ENCODE measurements at regions not wholly inside any gene's neighbourhood (a gene's known extent, or its start where the extent isn't known, plus 50 kb on each side); places are given as distances from the start of the nearest gene placed in this dataset.

DNA sequence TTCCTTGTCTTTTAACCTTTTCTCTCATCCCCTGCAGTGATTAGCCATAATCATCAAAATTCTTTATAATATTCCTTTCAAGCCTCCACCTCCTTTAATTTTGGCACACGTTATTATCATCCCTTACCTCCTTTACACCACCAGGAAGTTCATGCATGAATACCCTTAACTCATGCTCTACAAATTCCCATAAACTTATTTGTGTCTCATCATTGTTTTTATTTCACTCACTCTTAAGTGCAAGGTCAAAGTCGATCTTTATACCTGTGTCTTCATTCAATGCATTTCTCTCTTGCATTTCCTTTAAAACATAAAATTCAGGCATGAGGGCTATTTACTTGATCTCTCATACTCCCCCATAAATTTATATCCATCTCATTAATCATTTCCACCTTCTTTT is 1064.6 kb upstream of the CADM2 start:
- no peak for DNase-seq (ENCODE audit: low read depth in 2 of 2)

DNA sequence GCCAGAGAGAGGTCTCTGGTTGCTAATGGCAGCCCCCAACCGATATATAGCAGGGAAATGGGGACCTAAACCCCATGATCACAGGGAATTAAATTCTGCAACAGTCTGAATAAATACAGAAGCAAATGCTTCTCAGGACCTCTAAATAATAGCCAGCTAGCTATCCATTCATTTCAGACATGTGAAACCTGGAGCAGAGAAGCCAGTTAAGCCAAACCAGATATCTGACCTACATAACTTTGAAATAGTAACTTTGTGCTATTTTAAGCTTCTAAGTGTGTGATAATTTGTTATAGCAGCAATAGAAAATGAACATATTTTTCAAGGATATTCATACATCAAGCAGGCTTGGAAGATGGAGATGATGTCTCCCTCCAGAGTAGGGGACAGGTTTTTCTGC is 1062.9 kb upstream of the CADM2 start:
- no peak for DNase-seq (ENCODE audit: low read depth in 2 of 2)

DNA sequence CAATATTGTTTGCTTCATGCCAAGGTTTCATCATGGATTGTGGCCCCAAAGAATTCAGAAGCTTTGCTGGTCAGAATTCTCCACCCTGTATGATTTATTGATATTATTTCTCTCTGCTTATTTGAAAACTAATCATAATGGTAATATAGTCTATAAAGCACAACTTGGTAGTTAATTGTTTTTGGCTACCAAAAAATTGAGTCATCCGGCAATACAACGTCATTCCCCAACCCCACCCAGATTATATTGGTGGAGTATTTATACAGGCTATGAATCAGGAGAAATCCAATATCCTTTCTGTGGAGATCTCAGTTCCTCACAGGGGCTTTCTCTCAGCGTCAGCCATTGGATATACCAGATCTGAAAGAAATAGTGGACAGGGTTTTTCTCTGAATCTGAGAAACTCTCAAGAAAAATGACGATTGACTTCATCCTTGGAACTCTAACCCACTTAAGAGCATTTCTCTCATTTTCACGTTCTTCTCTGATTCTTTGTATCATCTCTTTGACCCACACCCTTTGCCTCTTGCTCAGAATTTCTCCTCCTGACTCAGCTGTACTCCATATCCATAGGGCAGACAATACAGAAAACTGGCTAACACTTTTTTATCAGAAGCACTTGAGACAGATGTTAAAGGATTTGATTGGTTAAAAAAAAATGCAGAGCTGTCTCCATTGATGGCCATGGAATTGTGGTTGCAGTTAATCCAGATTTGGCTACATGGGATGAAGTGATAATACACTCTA is 1055.8 kb upstream of the CADM2 start:
- no peak for DNase-seq (ENCODE audit: low read depth in 2 of 2)

DNA sequence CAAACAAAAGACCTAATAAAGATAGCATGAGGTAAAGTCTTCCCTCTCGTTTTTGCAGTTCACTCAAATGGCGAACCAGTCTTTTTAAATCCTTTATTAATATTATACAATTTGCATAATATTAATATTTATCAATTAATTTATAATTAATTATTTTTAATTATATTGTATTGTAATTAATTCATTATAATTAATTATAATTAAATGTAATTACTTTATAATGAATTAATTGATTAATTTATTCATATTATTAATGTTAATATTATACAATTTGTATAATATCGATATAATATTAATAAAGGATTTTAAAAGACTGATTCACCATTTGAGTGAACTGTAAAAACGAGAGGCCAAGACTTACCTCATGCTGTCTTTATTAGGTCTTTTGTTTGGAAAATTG is 1045.4 kb upstream of the CADM2 start:
- no peak for DNase-seq (ENCODE audit: low read depth in 2 of 2)

DNA sequence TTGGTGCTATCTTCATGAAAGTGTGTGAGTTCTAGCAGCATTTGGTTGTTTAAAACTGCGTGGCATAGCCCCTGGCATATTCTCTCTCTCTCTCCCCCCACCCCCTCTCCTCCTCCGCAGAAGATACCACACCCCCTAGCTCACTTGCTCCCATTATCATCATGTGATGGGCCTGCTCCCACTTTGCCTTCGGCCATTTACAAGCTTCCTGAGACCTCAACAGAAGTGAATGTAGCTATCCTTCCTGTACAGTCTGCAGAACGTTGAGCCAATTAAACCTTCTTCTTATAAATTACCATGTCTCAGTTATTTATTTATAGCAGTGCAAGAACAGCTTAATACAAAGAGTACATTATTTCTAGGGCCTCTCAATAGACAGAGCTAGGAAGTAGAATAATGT is 1032.5 kb upstream of the CADM2 start:
- DNase-seq (ENCODE audit: low read depth in 2 of 2) = no peak

- DNase-seq (ENCODE audit: low read depth in 2 of 2) = peak in 1 of 2 donors; percentile 19
These were observed 1030.4 kb upstream of the CADM2 start for GRCh38 chr3:83928391-83928790.

- DNase-seq (ENCODE audit: low read depth in 2 of 2) = peak in 1 of 2 donors; percentile 11
These were observed 1029.9 kb upstream of the CADM2 start for GRCh38 chr3:83928903-83929302.

DNA sequence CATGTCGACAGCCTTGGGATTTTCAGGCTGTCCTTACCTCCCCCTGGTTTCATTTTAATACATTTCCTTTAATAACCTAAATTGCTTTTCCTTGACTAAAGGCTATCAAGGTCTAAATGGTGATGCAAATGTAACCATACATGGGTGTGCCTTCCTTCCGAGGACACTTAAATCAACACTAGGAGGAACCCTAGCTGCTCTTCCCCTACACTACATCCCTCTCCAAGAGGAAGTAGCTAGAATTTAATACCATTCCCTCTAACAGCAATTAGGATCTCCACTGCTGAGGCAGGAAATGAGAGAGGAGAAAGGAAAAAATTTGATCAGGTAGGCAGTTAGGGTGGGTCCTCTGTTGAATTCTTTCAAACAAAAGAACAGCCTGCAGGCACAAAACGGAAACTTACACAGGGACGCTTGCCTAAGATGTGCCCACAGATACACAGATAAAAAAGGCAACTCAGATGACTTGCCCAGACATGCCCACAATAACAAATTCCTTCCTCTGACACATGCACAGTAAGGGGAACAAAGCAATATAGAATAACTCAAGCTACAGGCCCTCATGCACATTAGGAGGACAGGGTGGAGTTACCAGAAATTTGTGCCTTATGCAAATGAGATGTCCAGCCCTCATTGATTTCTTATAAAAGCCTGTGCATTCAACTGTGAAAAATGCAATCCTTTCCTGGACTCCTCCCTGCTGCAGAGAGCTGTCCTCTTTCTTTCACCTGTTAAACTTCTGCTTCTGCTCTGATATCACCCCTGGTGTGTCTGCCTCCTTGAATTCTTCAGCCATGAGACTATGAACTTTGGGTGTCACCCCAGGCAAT is 1024.4 kb upstream of the CADM2 start:
- peak in 1 of 2 donors; percentile 23 for DNase-seq (ENCODE audit: low read depth in 2 of 2)

GRCh38 chr3:83938491-83938890 is 1020.3 kb upstream of the CADM2 start:
- DNase-seq (ENCODE audit: low read depth in 2 of 2) = no peak

- no peak for DNase-seq (ENCODE audit: low read depth in 2 of 2)
These were observed 1016.6 kb upstream of the CADM2 start for GRCh38 chr3:83941990-83942745.

DNA sequence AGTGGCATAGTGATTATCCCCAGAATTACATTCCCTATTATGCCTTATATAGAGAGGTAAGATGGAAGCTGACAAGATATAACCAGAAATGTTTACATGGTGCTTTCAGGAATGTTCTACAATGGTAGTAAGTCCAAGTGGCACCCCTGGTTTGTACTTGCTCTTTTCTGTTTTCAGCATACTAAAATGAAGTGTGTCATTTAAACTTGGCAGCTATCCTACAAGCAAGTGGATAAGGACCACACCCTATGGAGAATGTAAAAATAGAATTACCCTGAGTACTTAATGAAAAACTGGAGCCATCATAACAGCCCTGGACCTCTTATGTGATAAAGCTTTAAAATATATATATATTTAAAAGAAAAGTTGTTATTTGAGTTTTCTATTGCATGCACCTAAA is 1012.7 kb upstream of the CADM2 start:
- no peak for DNase-seq (ENCODE audit: low read depth in 2 of 2)

GRCh38 chr3:83946554-83946953 is 1012.2 kb upstream of the CADM2 start:
- no peak for DNase-seq (ENCODE audit: low read depth in 2 of 2)

- no peak for DNase-seq (ENCODE audit: low read depth in 2 of 2)
These were observed 1010.0 kb upstream of the CADM2 start for GRCh38 chr3:83948771-83949170.

DNA sequence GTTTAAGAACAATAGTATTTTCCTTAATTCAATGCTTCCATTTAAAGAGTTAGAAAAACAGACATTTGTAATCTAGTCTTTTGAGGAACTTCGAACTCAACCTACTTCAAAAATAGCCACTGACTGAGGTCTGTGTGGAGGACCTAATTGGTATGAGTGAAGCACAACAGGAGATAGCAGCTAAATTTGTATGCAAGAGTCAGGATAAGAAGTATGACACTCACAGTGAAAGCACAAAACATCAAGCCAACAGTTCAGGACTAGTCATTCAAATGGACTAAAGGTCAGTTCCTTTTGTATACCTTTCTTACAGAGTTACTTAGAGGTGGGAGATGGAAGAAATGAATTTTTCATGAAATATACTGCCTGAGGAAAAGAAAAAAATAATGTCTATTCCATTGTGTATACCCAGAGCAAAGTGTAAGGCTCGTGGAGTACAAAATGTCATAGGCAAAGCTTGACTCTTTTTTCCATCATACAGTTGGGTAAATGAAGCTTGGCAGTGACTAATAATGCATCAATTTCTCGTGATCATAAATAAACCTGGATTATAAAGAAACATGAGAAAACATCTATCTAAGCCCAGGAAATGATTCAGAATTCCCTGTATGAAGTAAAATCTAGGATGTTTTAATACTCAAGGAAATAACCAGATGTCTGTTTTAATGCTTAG is 1005.2 kb upstream of the CADM2 start:
- DNase-seq (ENCODE audit: low read depth in 2 of 2) = no peak

- no peak for DNase-seq (ENCODE audit: low read depth in 2 of 2)
These were observed 1002.4 kb upstream of the CADM2 start for GRCh38 chr3:83956431-83956830.

DNA sequence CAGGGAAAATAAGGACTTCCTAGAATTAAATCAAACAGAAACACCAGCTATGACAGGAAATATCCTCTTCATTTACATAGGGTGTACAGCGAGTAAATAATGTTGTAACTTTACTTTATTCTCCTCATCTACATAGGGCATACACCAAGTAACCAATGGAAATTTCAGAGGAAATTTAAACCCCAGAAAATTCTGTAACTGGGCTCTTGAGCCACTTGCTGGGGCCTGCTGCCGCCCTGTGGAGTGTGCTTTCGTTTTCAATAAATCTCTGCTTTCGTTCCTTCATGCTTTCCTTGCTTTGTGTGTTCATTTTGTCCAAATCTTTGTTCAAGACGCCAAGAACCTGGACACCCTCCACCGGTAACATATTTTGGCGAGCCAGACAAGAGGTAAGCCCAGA is 990.4 kb upstream of the CADM2 start:
- no peak for DNase-seq (ENCODE audit: low read depth in 2 of 2)

GRCh38 chr3:83971666-83972065 is 987.1 kb upstream of the CADM2 start:
- no peak for DNase-seq (ENCODE audit: low read depth in 2 of 2)

- no peak for DNase-seq (ENCODE audit: low read depth in 2 of 2)
These were observed 950.2 kb upstream of the CADM2 start for GRCh38 chr3:84008623-84009022.

GRCh38 chr3:84023842-84024241 is 934.9 kb upstream of the CADM2 start:
- DNase-seq (ENCODE audit: low read depth in 2 of 2) = no peak

DNA sequence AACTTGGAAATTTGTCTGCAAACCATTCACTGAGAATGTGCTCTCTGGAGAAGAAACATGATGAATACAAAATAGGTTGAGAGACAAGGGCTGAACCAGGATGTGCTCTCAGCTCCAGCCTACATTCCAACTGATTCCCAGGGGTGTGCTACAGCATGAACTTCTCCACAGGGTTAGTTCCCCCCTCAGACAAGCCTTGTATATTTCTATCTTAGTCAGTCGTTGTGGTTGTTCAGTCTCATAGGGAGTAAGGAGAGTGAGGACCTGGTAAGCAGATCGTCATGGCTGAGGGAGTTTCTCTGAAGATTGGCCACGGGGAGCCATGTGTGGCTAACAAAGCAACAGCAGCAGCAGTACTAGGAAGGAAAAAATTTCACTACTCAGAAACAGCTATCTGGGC is 919.7 kb upstream of the CADM2 start:
- no peak for DNase-seq (ENCODE audit: low read depth in 2 of 2)

- no peak for DNase-seq (ENCODE audit: low read depth in 2 of 2)
These were observed 916.2 kb upstream of the CADM2 start for GRCh38 chr3:84042399-84043106.
